ENCODE measurements at regions not wholly inside any gene's neighbourhood (a gene's known extent, or its start where the extent isn't known, plus 50 kb on each side); places are given as distances from the start of the nearest gene placed in this dataset.

- Histone ChIP-seq H3K36me3 (ENCODE audit: low read depth) (no peaks in the 10 kb centered on the region), H3F3A (ENCODE audit: insufficient read depth, low read depth) (no peaks in the 10 kb centered on the region), H3K9me2 (ENCODE audit: insufficient read depth) (no peaks in the 10 kb centered on the region), H3K27ac (no peak overlapping the region), H4K20me1 (ENCODE audit: insufficient read depth) (no peaks in the 10 kb centered on the region), H3K4me2 (no peak overlapping the region), H3K9me3 (ENCODE audit: insufficient read depth, low read depth) (no peaks in the 10 kb centered on the region), H2AFZ (no peak overlapping the region), H3K79me2 (ENCODE audit: low read depth) (no peaks in the 10 kb centered on the region), H3K4me3 (no peak overlapping the region), H3K4me1 (replicated peaks; ENCODE audit: insufficient read depth) (no peaks in the 10 kb centered on the region), H3K27me3 (ENCODE audit: insufficient read depth, low read depth) (no peaks in the 10 kb centered on the region)
- ChIA-PET POLR2A (ENCODE audit: unreplicated experiment) (no interaction called here), CTCF (no interaction called here)
- intact Hi-C loops (cut with micrococcal nuclease; ENCODE audit: unreplicated experiment), result loop anchor here (5.0 to 10.0 kb wide), 2 partner anchors 96 to 428 kb away; no protein-coding TSS in a partner anchor
- no peak for TF ChIP-seq CTCF (conservative IDR thresholded peaks at IDR 0.05)
- TF ChIP-seq EZH2 (IDR thresholded peaks at IDR 0.05; ENCODE audit: low read depth), result no peak
- no TSS peak for BruUV-seq (replicated peaks)
- DNase-seq, result no peak
Observed at GRCh38 chr5:60260658-60261057, 367.1 kb upstream of the PDE4D start.

- Histone ChIP-seq H3F3A (ENCODE audit: insufficient read depth, low read depth) (no peaks in the 10 kb centered on the region), H3K4me2 (no peak overlapping the region), H3K36me3 (ENCODE audit: low read depth) (no peaks in the 10 kb centered on the region), H2AFZ (no peak overlapping the region), H3K4me1 (replicated peaks; ENCODE audit: insufficient read depth) (no peaks in the 10 kb centered on the region), H3K27ac (no peak overlapping the region), H4K20me1 (ENCODE audit: insufficient read depth) (no peaks in the 10 kb centered on the region), H3K79me2 (ENCODE audit: low read depth) (no peaks in the 10 kb centered on the region), H3K4me3 (no peak overlapping the region), H3K9me2 (ENCODE audit: insufficient read depth) (no peaks in the 10 kb centered on the region), H3K9me3 (ENCODE audit: insufficient read depth, low read depth) (no peaks in the 10 kb centered on the region), H3K27me3 (ENCODE audit: insufficient read depth, low read depth) (no peaks in the 10 kb centered on the region)
- POLR2A ChIA-PET (ENCODE audit: unreplicated experiment), result no interaction called here
- TF ChIP-seq EZH2 (IDR thresholded peaks at IDR 0.05; ENCODE audit: low read depth), result no peak
- no peak for TF ChIP-seq CTCF (conservative IDR thresholded peaks at IDR 0.05)
- CTCF ChIA-PET, result no interaction called here
- intact Hi-C loops (cut with micrococcal nuclease; ENCODE audit: unreplicated experiment), result loop anchor here (5.0 to 10.0 kb wide), 2 partner anchors 95 to 427 kb away; no protein-coding TSS in a partner anchor
- BruUV-seq (replicated peaks), result no TSS peak
- no peak for DNase-seq
Observed at GRCh38 chr5:60259730-60260129, 366.2 kb upstream of the PDE4D start.

- CTCF ChIA-PET, result no interaction called here
- H3K4me2 ChIP-seq, result no peak overlapping the region
- no peak for DNase-seq
Observed at GRCh38 chr5:60257596-60258271, 364.2 kb upstream of the PDE4D start.

More at GRCh38 chr5:60257596-60258271, 364.2 kb upstream of the PDE4D start:
- TF ChIP-seq EZH2 (IDR thresholded peaks at IDR 0.05; ENCODE audit: low read depth) (no peak), CTCF (conservative IDR thresholded peaks at IDR 0.05) (no peak)
- no peaks in the 10 kb centered on the region for H3F3A ChIP-seq (ENCODE audit: insufficient read depth, low read depth)
- POLR2A ChIA-PET (ENCODE audit: unreplicated experiment), result no interaction called here
- no peaks in the 10 kb centered on the region for H3K4me1 ChIP-seq (replicated peaks; ENCODE audit: insufficient read depth)
- no peaks in the 10 kb centered on the region for H4K20me1 ChIP-seq (ENCODE audit: insufficient read depth)
- no peak overlapping the region for H2AFZ ChIP-seq
- H3K9me3 ChIP-seq (ENCODE audit: insufficient read depth, low read depth), result no peaks in the 10 kb centered on the region
- H3K27me3 ChIP-seq (ENCODE audit: insufficient read depth, low read depth), result no peaks in the 10 kb centered on the region
- intact Hi-C loops (cut with micrococcal nuclease; ENCODE audit: unreplicated experiment), result no loop called here
- no peaks in the 10 kb centered on the region for H3K36me3 ChIP-seq (ENCODE audit: low read depth)
- no peaks in the 10 kb centered on the region for H3K9me2 ChIP-seq (ENCODE audit: insufficient read depth)
- no peak overlapping the region for H3K27ac ChIP-seq
- H3K79me2 ChIP-seq (ENCODE audit: low read depth), result no peaks in the 10 kb centered on the region
- BruUV-seq (replicated peaks), result no TSS peak
- H3K4me3 ChIP-seq, result no peak overlapping the region
